Neural cell (in vitro differentiated cells): ENCODE measurements at regions not wholly inside any gene's neighbourhood (a gene's known extent, or its start where the extent isn't known, plus 50 kb on each side); places are given as distances from the start of the nearest gene placed in this dataset.
"Not testable (repeated sequence)": the region's sequence is repeated elsewhere in the genome, so short reads cannot be mapped to it uniquely, and the experiment has no call there.

Experiments
- H2AFZ ChIP-seq: fragments of 200-600, 300-800 bp; sonication (generic), shearing (Covaris generic); 2 replicates; pipeline ENCODE4 v1.6.0; 2014; ENCODE audit warnings: low read depth, mild to moderate bottlenecking, antibody characterized with exemption, low read length, moderate library complexity
- H3F3A ChIP-seq: fragments of 200-600 bp; shearing (Covaris generic); 2 replicates; pipeline ENCODE4 v1.6.1; 2016; ENCODE audit warnings: mild to moderate bottlenecking, moderate library complexity, mixed read lengths, antibody characterized with exemption, low read length; ENCODE audit not compliant: insufficient read depth, poor library complexity, severe bottlenecking
- H3K27ac ChIP-seq: fragments of 200-600, 300-800 bp; sonication (generic), shearing (Covaris generic); 2 replicates; pipeline ENCODE4 v1.5.1; 2014; ENCODE audit warnings: mild to moderate bottlenecking, low read length, moderate library complexity
- H3K27me3 ChIP-seq: fragments of 300-800, 200-600 bp; sonication (generic), shearing (Covaris generic); 2 replicates; pipeline ENCODE4 v1.6.0; 2014; ENCODE audit warnings: mild to moderate bottlenecking, low read depth, low read length, moderate library complexity; ENCODE audit not compliant: insufficient read depth
- H3K36me3 ChIP-seq: fragments of 300-800, 200-600 bp; sonication (generic), shearing (Covaris generic); 2 replicates; pipeline ENCODE4 v1.5.1; 2014; ENCODE audit warnings: mild to moderate bottlenecking, antibody characterized with exemption, low read length, moderate library complexity; ENCODE audit not compliant: insufficient read depth
- H3K4me2 ChIP-seq: fragments of 300-800, 200-600 bp; sonication (generic), shearing (Covaris generic); 2 replicates; pipeline ENCODE4 v1.6.0; 2014; ENCODE audit warnings: mild to moderate bottlenecking, low read length
- H3K4me3 ChIP-seq: fragments of 300-800, 200-600 bp; sonication (generic), shearing (Covaris generic); 2 replicates; pipeline ENCODE4 v1.5.1; 2014; ENCODE audit warnings: mild to moderate bottlenecking, low read length, moderate library complexity
- H3K79me2 ChIP-seq: fragments of 200-600 bp; shearing (Covaris generic); replicated peaks from 2 replicates; pipeline ENCODE4 v1.6.0; 2014; ENCODE audit warnings: mild to moderate bottlenecking, low read length, moderate library complexity; ENCODE audit not compliant: insufficient read depth
- H3K9ac ChIP-seq: fragments of 300-800, 200-600 bp; sonication (generic), shearing (Covaris generic); 2 replicates; pipeline ENCODE4 v1.6.1; 2016; ENCODE audit warnings: mild to moderate bottlenecking, low read length, mixed read lengths
- H3K9me2 ChIP-seq: fragments of 200-600 bp; shearing (Covaris generic); 2 replicates; pipeline ENCODE4 v1.6.1; 2016; ENCODE audit warnings: mild to moderate bottlenecking, low read length, mixed read lengths; ENCODE audit not compliant: insufficient read depth
- H3K9me3 ChIP-seq: fragments of 200-600, 300-800 bp; sonication (generic), shearing (Covaris generic); 2 replicates; pipeline ENCODE4 v1.6.1; 2016; ENCODE audit warnings: mild to moderate bottlenecking, mixed run types, low read length, moderate library complexity, mixed read lengths
- H4K20me1 ChIP-seq: fragments of 200-600 bp; shearing (Covaris generic); 2 replicates; pipeline ENCODE4 v1.6.1; 2016; ENCODE audit warnings: mild to moderate bottlenecking, mixed run types; ENCODE audit not compliant: insufficient read depth
- CTCF ChIP-seq: fragments of 450-650 bp; IDR thresholded peaks from 2 replicates; pipeline ENCODE4 v1.5.1; 2014; ENCODE audit warnings: antibody characterized with exemption, mild to moderate bottlenecking, moderate library complexity; ENCODE audit not compliant: poor library complexity, severe bottlenecking
- EP300 ChIP-seq: fragments of 450-650 bp; conservative IDR thresholded peaks from 2 replicates; pipeline ENCODE4 v1.6.1; 2014; ENCODE audit warnings: antibody characterized with exemption, mild to moderate bottlenecking, moderate library complexity; ENCODE audit not compliant: poor library complexity, severe bottlenecking
- EZH2 ChIP-seq: fragments of 200-600, 300-800 bp; shearing (Covaris generic), sonication (generic); IDR thresholded peaks from 2 replicates; pipeline ENCODE4 v1.6.1; 2014; ENCODE audit warnings: antibody characterized with exemption, low read length, borderline replicate concordance, mild to moderate bottlenecking; ENCODE audit not compliant: insufficient read depth, poor library complexity, severe bottlenecking
- MXI1 ChIP-seq: fragments of 450-650 bp; conservative IDR thresholded peaks from 2 replicates; pipeline ENCODE4 v1.6.1; 2014; ENCODE audit warnings: antibody characterized with exemption, mild to moderate bottlenecking; ENCODE audit not compliant: poor library complexity, severe bottlenecking
- POLR2AphosphoS5 ChIP-seq: IDR thresholded peaks from 2 replicates; pipeline ENCODE4 v1.6.1; 2012
- RAD21 ChIP-seq: fragments of 450-650 bp; conservative IDR thresholded peaks from 2 replicates; pipeline ENCODE4 v1.6.1; 2014; ENCODE audit warnings: antibody characterized with exemption, mild to moderate bottlenecking, moderate library complexity
- REST ChIP-seq: IDR thresholded peaks from 2 replicates; pipeline ENCODE4 v1.6.1; 2012; ENCODE audit warnings: borderline replicate concordance
- SMC3 ChIP-seq: fragments of 450-650 bp; conservative IDR thresholded peaks from 2 replicates; pipeline ENCODE4 v1.6.1; 2014; ENCODE audit warnings: antibody characterized with exemption, mild to moderate bottlenecking, moderate library complexity; ENCODE audit not compliant: poor library complexity
- TAF1 ChIP-seq: IDR thresholded peaks from 2 replicates; pipeline ENCODE4 v1.6.1; 2012; ENCODE audit warnings: low read depth

GRCh38 chr7:136102881-136103280 lies 125.7 kb upstream of the MTPN start:
- Histone ChIP-seq H2AFZ (no peak overlapping the region), H3F3A (no peaks in the 10 kb centered on the region), H3K4me3 (no peak overlapping the region), H3K79me2 (no peaks in the 10 kb centered on the region), H3K36me3 (no peaks in the 10 kb centered on the region), H3K9ac (no peak overlapping the region), H4K20me1 (no peaks in the 10 kb centered on the region), H3K27me3 (no peaks in the 10 kb centered on the region), H3K9me2 (no peaks in the 10 kb centered on the region), H3K27ac (no peak overlapping the region), H3K4me2 (no peak overlapping the region), H3K9me3 (peaks cover 5% of the 10 kb centered on the region)
- no peak for TF ChIP-seq MXI1
- no peak for TF ChIP-seq CTCF

- not testable (repeated sequence) for H3K4me3 ChIP-seq, H3F3A ChIP-seq, H3K27me3 ChIP-seq, H3K79me2 ChIP-seq, H3K9me3 ChIP-seq, H3K36me3 ChIP-seq, H3K27ac ChIP-seq, H2AFZ ChIP-seq, H3K4me2 ChIP-seq, H3K9ac ChIP-seq, H4K20me1 ChIP-seq, H3K9me2 ChIP-seq
Measured at GRCh38 chr7:136092714-136093113, 115.6 kb upstream of the MTPN start.

- Histone ChIP-seq H3K4me3 (no peak overlapping the region), H2AFZ (no peak overlapping the region)
Measured at GRCh38 chr7:136087881-136088280, 110.7 kb upstream of the MTPN start.

More at GRCh38 chr7:136087881-136088280, 110.7 kb upstream of the MTPN start:
- Histone ChIP-seq H3K9ac (no peak overlapping the region), H3F3A (no peaks in the 10 kb centered on the region), H3K27ac (no peak overlapping the region), H3K36me3 (no peaks in the 10 kb centered on the region), H3K79me2 (no peaks in the 10 kb centered on the region), H3K27me3 (no peaks in the 10 kb centered on the region), H3K4me2 (no peak overlapping the region), H3K9me2 (no peaks in the 10 kb centered on the region), H4K20me1 (no peaks in the 10 kb centered on the region), H3K9me3 (no peaks in the 10 kb centered on the region)
- TF ChIP-seq REST (no peak), CTCF (no peak), SMC3 (no peak), MXI1 (no peak), EP300 (no peak), POLR2AphosphoS5 (no peak), EZH2 (no peak), TAF1 (no peak), RAD21 (no peak)
